ENCODE measurements at regions not wholly inside any gene's neighbourhood (a gene's known extent, or its start where the extent isn't known, plus 50 kb on each side); places are given as distances from the start of the nearest gene placed in this dataset.

DNA sequence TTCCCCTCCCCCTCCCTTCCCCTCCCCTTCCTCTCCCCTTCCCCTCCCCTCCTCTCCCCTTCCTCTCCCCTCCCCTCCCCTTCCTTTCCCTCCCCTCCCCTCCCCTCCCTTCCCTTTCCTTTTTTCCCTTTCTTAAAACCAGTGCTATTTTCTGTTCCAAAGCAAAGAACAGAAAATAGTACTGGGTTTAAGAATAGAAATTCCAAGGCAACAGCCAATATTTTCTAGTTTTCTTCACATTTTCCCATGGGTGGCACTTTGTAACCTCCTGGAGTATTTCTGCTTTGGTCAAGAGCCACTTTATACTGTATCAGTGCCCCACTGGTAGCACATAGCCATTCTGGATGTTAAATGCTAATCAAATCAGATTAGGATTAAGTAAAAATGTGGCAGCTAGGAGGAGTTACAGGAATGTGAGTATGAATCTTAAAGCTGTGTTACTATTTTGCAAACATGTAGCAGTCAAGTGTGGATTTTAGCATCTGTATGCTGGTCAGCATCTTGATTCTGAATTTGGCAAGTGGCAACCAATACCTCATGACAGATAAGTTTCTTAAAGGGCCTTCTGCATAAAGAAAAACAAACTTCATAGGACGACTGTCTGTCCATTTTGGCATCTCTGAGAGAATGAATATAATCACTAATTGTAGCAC is 126.4 kb downstream of the CEP57L1 start:
- Mint-ChIP-seq H3K27ac (no peak overlapping the region), H3K36me3 (no peaks in the 10 kb centered on the region), H3K27me3 (peaks cover 0 to 4% of the 10 kb centered on the region in 2 donors), H3K4me1 (peaks cover 0 to 6% of the 10 kb centered on the region in 2 donors), H3K4me3 (no peak overlapping the region), H3K9me3 (peaks cover 0 to 2% of the 10 kb centered on the region in 2 donors)
- DNase-seq (no peak), ATAC-seq (replicated peaks) (no peak)

Data from stimulated activated naive B cell treated with anti-CD40 and anti-IgM and Interleukin-4, amounts not matched to agents 10 μg/mL and 1 μg/mL and 100 μg/mL, for 72 hours (primary cell).